Neuronal stem cell (in vitro differentiated cells): ENCODE measurements at regions not wholly inside any gene's neighbourhood (a gene's known extent, or its start where the extent isn't known, plus 50 kb on each side); places are given as distances from the start of the nearest gene placed in this dataset.
A peak's percentile ranks its signal among the peaks of the same experiment; 100 is the strongest.
"Not testable (repeated sequence)": the region's sequence is repeated elsewhere in the genome, so short reads cannot be mapped to it uniquely, and the experiment has no call there.

Experiments
- DNase-seq: peaks from one replicate; pipeline ENCODE4 v3.0.0-alpha.2; 2013; ENCODE audit warnings: low spot score
- H2AFZ ChIP-seq: one replicate; pipeline ENCODE4 v1.6.1; 2013; ENCODE audit warnings: mild to moderate bottlenecking, low read length, inconsistent platforms
- H2AK5ac ChIP-seq: 2 replicates; pipeline ENCODE4 v1.6.1; 2013; ENCODE audit warnings: low read depth, mild to moderate bottlenecking, inconsistent platforms, low read length, moderate library complexity, mixed read lengths
- H2BK120ac ChIP-seq: 2 replicates; pipeline ENCODE4 v1.6.1; 2013; ENCODE audit warnings: low read depth, mild to moderate bottlenecking, inconsistent platforms, low read length, moderate library complexity, mixed read lengths
- H2BK12ac ChIP-seq: one replicate; pipeline ENCODE4 v1.6.1; 2013; ENCODE audit warnings: low read length, inconsistent platforms
- H2BK15ac ChIP-seq: 2 replicates; pipeline ENCODE4 v1.6.1; 2013; ENCODE audit warnings: mild to moderate bottlenecking, low read length, inconsistent platforms, mixed read lengths
- H2BK5ac ChIP-seq: one replicate; pipeline ENCODE4 v1.6.1; 2013; ENCODE audit warnings: inconsistent platforms, mild to moderate bottlenecking, low read length, moderate library complexity
- H3K14ac ChIP-seq: one replicate; pipeline ENCODE4 v1.6.1; 2013; ENCODE audit warnings: low read length, inconsistent platforms
- H3K18ac ChIP-seq: 2 replicates; pipeline ENCODE4 v1.6.1; 2013; ENCODE audit warnings: low read length, inconsistent platforms
- H3K23ac ChIP-seq: 2 replicates; pipeline ENCODE4 v1.6.1; 2013; ENCODE audit warnings: low read depth, mild to moderate bottlenecking, mixed read lengths, low read length, inconsistent platforms; ENCODE audit not compliant: poor library complexity
- H3K27ac ChIP-seq: replicated peaks from 3 replicates; pipeline ENCODE4 v1.5.1; 2013; ENCODE audit warnings: low read length, inconsistent platforms
- H3K27me3 ChIP-seq, 3 experiments: 2 replicates each; pipeline ENCODE4 v1.6.1; 2013; ENCODE audit warnings: low read length in 3 of 3, mild to moderate bottlenecking in 2 of 3, inconsistent platforms in 1 of 3, low read depth in 1 of 3, mixed read lengths in 1 of 3, moderate library complexity in 1 of 3; ENCODE audit not compliant: control insufficient read depth in 3 of 3, insufficient read depth in 3 of 3
- H3K36me3 ChIP-seq, 2 donors: replicated peaks in 1 of 2; 2 replicates each; pipeline ENCODE4 v1.6.1; 2013; ENCODE audit warnings: low read length in 2 of 2; ENCODE audit not compliant: control insufficient read depth in 2 of 2, insufficient read depth in 2 of 2
- H3K4ac ChIP-seq: 2 replicates; pipeline ENCODE4 v1.6.1; 2013; ENCODE audit warnings: inconsistent platforms, mild to moderate bottlenecking, low read length, moderate library complexity
- H3K4me1 ChIP-seq, 2 donors: 1 replicate in 1 of 2; 2 replicates in 1 of 2; pipeline ENCODE4 v1.6.1; 2013; ENCODE audit warnings: low read length in 2 of 2, low read depth in 1 of 2; ENCODE audit not compliant: control insufficient read depth in 2 of 2, insufficient read depth in 1 of 2
- H3K4me2 ChIP-seq: one replicate; pipeline ENCODE4 v1.6.1; 2013; ENCODE audit warnings: mild to moderate bottlenecking, low read length, inconsistent platforms; ENCODE audit not compliant: insufficient read depth, poor library complexity, severe bottlenecking
- H3K4me3 ChIP-seq, 2 donors: 2 replicates each; pipeline ENCODE4 v1.5.1; 2013; ENCODE audit warnings: low read length in 2 of 2, mild to moderate bottlenecking in 2 of 2, inconsistent platforms in 1 of 2, moderate library complexity in 1 of 2
- H3K79me1 ChIP-seq: one replicate; pipeline ENCODE4 v1.6.1; 2013; ENCODE audit warnings: low read depth, mild to moderate bottlenecking, inconsistent platforms, low read length, moderate library complexity
- H3K9ac ChIP-seq: one replicate; pipeline ENCODE4 v1.6.1; 2013; ENCODE audit warnings: mild to moderate bottlenecking, low read depth, low read length, inconsistent platforms; ENCODE audit not compliant: poor library complexity
- H3K9me3 ChIP-seq, 2 donors: replicated peaks in 1 of 2; 2 replicates each; pipeline versions ENCODE3 to v1.6.1; 2013; ENCODE audit warnings: low read length in 2 of 2, mild to moderate bottlenecking in 2 of 2, inconsistent platforms in 1 of 2, low read depth in 1 of 2, mixed read lengths in 1 of 2, moderate library complexity in 1 of 2; ENCODE audit not compliant: control insufficient read depth in 2 of 2, insufficient read depth in 1 of 2
- H4K8ac ChIP-seq: one replicate; pipeline ENCODE4 v1.6.1; 2013; ENCODE audit warnings: low read depth, mild to moderate bottlenecking, inconsistent platforms, low read length, moderate library complexity
- H4K91ac ChIP-seq: one replicate; pipeline ENCODE4 v1.6.1; 2013; ENCODE audit warnings: low read length, low read depth, mild to moderate bottlenecking, inconsistent platforms; ENCODE audit not compliant: poor library complexity
- WGBS, 2 donors: extraction: QIAGEN DNeasy Blood & Tissue Kit; methylation state at CpG; one replicate each; pipeline ENCODE4 v1.1.7; 2013; ENCODE audit warnings: missing lambda C conversion rate in 2 of 2, mixed read lengths in 1 of 2; ENCODE audit not compliant: insufficient read length in 2 of 2, insufficient replicate concordance in 1 of 2; ENCODE audit errors: extremely low coverage in 2 of 2; 5-methylcytosine and 5-hydroxymethylcytosine counted together

- Histone ChIP-seq H3K79me1 (no peaks in the 10 kb centered on the region), H2BK15ac (no peak overlapping the region), H3K27me3 (no peaks in the 10 kb centered on the region), H2BK120ac (no peak overlapping the region), H3K4me3 (no peak overlapping the region), H4K8ac (no peak overlapping the region), H3K9me3 (no peaks in the 10 kb centered on the region), H3K4ac (no peak overlapping the region), H3K14ac (no peak overlapping the region), H3K4me2 (no peak overlapping the region), H2AK5ac (no peak overlapping the region), H3K18ac (no peak overlapping the region), H4K91ac (no peak overlapping the region), H3K27ac (no peak overlapping the region), H3K9ac (no peak overlapping the region), H3K36me3 (no peaks in the 10 kb centered on the region), H3K4me1 (no peaks in the 10 kb centered on the region), H2BK12ac (no peak overlapping the region), H3K23ac (no peak overlapping the region), H2BK5ac (no peak overlapping the region), H2AFZ (peak overlapping the region; percentile 74)
- no peak for DNase-seq
- WGBS, 2 donors = no CpG with 5 or more reads among the region's 3 CpGs
These were observed 972.0 kb upstream of the PCDH20 start for GRCh38 chr13:62387647-62388046.

GRCh38 chr13:62379241-62379640 is 963.6 kb upstream of the PCDH20 start:
- not testable (repeated sequence) for H3K23ac ChIP-seq, H3K9ac ChIP-seq, H3K9me3 ChIP-seq, H3K27ac ChIP-seq, H3K4me2 ChIP-seq, H3K4me3 ChIP-seq, H4K91ac ChIP-seq, H3K36me3 ChIP-seq, H2AK5ac ChIP-seq, H2BK15ac ChIP-seq, H3K14ac ChIP-seq, H3K79me1 ChIP-seq, DNase-seq, H2BK5ac ChIP-seq, H3K4ac ChIP-seq, H4K8ac ChIP-seq, H3K27me3 ChIP-seq, H2AFZ ChIP-seq, H2BK120ac ChIP-seq, H3K18ac ChIP-seq, H3K4me1 ChIP-seq, H2BK12ac ChIP-seq
- WGBS, 2 donors = no CpG with 5 or more reads among the region's 21 CpGs

- Histone ChIP-seq H4K91ac (no peak overlapping the region), H3K4me3 (no peak overlapping the region), H3K4me2 (no peak overlapping the region), H3K27me3 (no peaks in the 10 kb centered on the region), H2BK15ac (no peak overlapping the region), H3K14ac (no peak overlapping the region), H3K27ac (no peak overlapping the region), H3K9ac (no peak overlapping the region), H2BK120ac (no peak overlapping the region), H3K18ac (no peak overlapping the region), H3K4ac (no peak overlapping the region), H3K36me3 (no peaks in the 10 kb centered on the region), H2AFZ (no peak overlapping the region), H2AK5ac (no peak overlapping the region), H2BK12ac (no peak overlapping the region), H3K9me3 (no peaks in the 10 kb centered on the region), H3K23ac (no peak overlapping the region), H3K4me1 (no peaks in the 10 kb centered on the region), H3K79me1 (no peaks in the 10 kb centered on the region), H2BK5ac (no peak overlapping the region), H4K8ac (no peak overlapping the region)
- DNase-seq = no peak
- no CpG with 5 or more reads among the region's 1 CpG for WGBS, 2 donors
These were observed 962.2 kb upstream of the PCDH20 start for GRCh38 chr13:62377838-62378237.

- Histone ChIP-seq H3K9me3 (no peaks in the 10 kb centered on the region), H3K23ac (no peak overlapping the region), H3K4me1 (no peaks in the 10 kb centered on the region), H2BK12ac (no peak overlapping the region), H3K14ac (no peak overlapping the region), H2BK120ac (no peak overlapping the region), H2AK5ac (no peak overlapping the region), H4K8ac (no peak overlapping the region), H2BK5ac (no peak overlapping the region), H2BK15ac (no peak overlapping the region), H3K4me2 (no peak overlapping the region), H3K36me3 (no peaks in the 10 kb centered on the region), H4K91ac (no peak overlapping the region), H3K4me3 (no peak overlapping the region), H2AFZ (no peak overlapping the region), H3K18ac (no peak overlapping the region), H3K27me3 (no peaks in the 10 kb centered on the region), H3K79me1 (no peaks in the 10 kb centered on the region), H3K4ac (no peak overlapping the region), H3K9ac (no peak overlapping the region), H3K27ac (no peak overlapping the region)
- WGBS, 2 donors = no CpG with 5 or more reads among the region's 2 CpGs
- DNase-seq = no peak
These were observed 960.0 kb upstream of the PCDH20 start for GRCh38 chr13:62375653-62376052.
